Rectal smooth muscle tissue (tissue), 1 donor: ENCODE measurements at regions not wholly inside any gene's neighbourhood (a gene's known extent, or its start where the extent isn't known, plus 50 kb on each side); places are given as distances from the start of the nearest gene placed in this dataset.

Source experiments
- H3K27ac ChIP-seq: one replicate; pipeline ENCODE4 v1.7.0; 2013; ENCODE audit warnings: low read depth, low read length, inconsistent platforms
- H3K27me3 ChIP-seq: one replicate; pipeline ENCODE4 v1.7.0; 2013; ENCODE audit warnings: low read length; ENCODE audit not compliant: control insufficient read depth, insufficient read depth
- H3K36me3 ChIP-seq: one replicate; pipeline ENCODE4 v1.7.0; 2013; ENCODE audit warnings: low read length; ENCODE audit not compliant: control insufficient read depth, insufficient read depth
- H3K4me1 ChIP-seq: one replicate; pipeline ENCODE4 v1.7.0; 2013; ENCODE audit warnings: low read length; ENCODE audit not compliant: control insufficient read depth, insufficient read depth
- H3K4me3 ChIP-seq: one replicate; pipeline ENCODE4 v1.7.0; 2013; ENCODE audit warnings: low read length
- H3K9ac ChIP-seq: one replicate; pipeline ENCODE4 v1.7.0; 2013; ENCODE audit warnings: low read length

DNA sequence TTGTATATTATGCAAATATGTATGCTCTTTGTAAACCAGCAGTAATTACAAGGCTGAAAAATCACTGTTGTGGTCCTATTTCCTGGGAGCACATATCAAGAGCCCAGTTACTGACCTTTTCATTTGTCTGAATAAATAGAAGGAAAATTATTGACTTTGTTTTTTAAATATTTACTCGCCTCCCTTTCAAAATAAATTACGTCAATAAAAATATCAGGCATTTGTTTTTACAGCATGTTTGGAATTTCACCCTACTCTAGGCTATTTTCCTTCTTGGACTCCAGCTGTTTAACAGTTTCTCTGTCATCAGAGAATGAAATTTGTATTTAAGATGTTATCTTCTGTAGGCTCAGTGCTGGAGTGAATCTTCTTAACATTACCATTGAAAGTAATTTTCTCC is 59.9 kb upstream of the LRATD1 start:
- H3K9ac ChIP-seq = no peak overlapping the region
- no peaks in the 10 kb centered on the region for H3K36me3 ChIP-seq
- no peaks in the 10 kb centered on the region for H3K27me3 ChIP-seq
- H3K4me3 ChIP-seq = no peak overlapping the region
- no peaks in the 10 kb centered on the region for H3K4me1 ChIP-seq
- no peak overlapping the region for H3K27ac ChIP-seq

DNA sequence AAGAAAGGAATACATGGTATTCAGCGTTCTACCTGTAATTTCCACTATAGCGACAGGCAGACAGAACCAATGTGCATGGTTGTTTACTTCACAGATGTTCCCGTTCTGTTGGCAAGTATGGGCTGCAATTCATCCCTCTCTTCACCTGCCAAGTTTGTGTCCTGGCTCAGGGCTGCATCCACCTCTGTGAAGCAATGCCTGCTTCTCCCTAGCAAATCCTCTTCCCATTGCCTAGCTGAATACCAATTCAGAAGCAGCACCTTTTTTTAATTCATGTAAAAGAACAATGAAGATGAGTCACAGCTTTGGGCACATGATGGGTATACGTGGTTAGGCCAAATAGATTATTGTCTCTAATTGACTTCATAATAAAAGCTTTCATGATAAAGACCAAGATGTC is 54.7 kb upstream of the LRATD1 start:
- Histone ChIP-seq H3K27me3 (no peaks in the 10 kb centered on the region), H3K4me1 (no peaks in the 10 kb centered on the region), H3K27ac (no peak overlapping the region), H3K36me3 (no peaks in the 10 kb centered on the region), H3K4me3 (no peak overlapping the region), H3K9ac (no peak overlapping the region)
